ENCODE measurements at regions not wholly inside any gene's neighbourhood (a gene's known extent, or its start where the extent isn't known, plus 50 kb on each side); places are given as distances from the start of the nearest gene placed in this dataset.

DNA sequence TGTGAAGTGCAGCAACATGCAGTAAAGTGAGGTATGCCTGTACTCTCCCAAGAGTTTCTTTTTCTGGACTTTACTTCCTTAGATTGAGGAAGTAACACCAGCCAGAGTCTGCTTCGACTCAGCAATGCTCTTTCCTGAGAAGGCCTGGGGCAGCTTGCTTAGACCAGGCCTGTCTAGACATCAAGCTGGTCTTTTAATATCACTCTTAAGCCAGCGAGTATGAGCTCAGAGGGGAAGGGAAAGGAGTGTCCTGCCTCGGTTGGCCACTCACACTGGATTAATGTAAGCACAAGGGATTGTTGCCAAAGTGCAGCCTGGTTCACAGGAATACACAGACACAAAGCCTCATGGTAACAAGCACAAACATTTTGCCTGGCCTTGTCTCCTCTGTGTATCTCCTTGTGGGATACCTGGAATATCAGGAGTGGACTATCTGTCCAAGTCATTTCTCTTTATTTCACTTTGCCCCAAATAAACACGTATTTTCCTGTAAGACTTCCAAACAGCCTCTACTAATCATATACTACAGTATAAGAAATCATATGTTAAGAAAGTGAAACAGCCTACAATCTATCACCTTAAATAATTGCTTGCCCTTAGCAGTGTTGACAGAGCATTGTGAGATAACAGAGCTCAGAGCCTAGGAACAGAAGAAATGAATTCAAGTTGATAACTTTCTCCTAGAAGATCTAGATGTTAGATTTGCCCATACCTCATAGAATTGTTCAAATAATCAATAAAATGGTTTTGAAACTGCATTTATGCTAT lies 121.2 kb upstream of the DAAM1 start:
- DNase-seq, result no peak

DNA sequence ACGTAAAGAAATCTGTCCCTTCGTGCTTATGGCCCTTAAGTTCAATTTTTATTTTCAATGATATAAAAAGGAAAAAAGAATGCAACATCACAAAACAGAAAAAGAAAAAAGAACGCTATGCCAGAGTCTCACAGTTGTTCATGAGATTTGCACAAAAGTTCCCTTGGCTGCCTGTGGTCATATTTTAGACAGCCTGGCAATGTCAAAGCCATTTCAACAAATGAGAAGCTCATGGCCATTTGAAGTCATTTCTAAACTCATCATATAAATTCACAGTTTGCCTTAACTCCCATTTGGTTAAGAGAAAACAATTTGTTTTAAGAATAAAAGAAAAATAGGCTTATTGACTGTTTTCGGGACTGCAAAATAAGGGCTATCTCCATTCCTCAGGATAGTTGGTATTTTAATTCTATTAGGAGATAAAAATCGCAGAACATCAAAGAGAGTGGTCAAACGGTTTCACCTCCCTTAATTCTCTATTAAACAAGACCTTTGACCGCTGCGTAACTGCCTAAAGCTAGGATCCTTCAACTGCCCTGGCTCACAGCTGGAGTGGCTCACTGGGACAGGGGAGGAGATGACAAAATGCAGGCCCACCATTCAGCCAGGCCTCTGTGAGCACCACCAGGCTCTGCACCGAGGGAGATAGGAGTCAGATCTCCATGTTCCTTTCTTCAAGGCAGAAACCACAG lies 119.2 kb upstream of the DAAM1 start:
- DNase-seq, result no peak

DNA sequence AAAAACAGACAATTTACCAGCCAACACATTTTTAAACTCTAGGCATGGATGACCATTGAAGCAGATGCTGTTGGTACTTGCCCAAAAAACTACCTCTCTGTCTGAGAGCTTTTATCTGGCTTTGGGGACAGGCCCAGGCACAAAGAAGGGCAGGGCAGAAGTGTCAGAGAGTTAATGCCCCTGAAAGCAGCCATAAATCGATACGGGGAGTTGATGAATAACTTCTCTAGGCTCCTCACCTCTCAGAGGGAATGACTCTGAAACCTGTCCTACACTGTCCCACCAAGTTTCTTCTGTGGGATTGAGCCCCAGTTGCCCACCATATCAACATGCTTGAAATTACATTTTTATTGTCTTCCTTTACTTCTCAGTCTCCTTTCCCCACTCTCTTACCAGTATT lies 113.0 kb upstream of the DAAM1 start:
- no peak for DNase-seq

DNA sequence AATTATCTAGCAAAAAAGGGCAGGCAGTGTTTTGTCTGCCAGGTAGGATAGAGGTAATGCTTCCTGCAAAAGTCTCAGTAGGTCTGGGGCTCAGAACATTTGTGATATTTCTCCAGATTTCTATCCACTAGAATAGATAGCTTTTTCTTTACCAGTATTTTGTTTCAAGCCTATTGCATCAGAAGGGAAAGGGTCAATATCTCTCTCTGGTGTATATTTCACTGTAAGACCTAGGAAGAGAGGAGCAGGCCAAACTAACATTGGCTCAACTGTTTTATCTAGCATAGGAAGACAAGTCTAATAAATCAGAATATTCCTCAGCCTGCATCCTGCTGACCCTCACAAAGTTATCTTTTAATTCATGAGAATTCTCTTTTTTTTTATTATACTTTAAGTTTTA lies 106.7 kb upstream of the DAAM1 start:
- no peak for DNase-seq

DNA sequence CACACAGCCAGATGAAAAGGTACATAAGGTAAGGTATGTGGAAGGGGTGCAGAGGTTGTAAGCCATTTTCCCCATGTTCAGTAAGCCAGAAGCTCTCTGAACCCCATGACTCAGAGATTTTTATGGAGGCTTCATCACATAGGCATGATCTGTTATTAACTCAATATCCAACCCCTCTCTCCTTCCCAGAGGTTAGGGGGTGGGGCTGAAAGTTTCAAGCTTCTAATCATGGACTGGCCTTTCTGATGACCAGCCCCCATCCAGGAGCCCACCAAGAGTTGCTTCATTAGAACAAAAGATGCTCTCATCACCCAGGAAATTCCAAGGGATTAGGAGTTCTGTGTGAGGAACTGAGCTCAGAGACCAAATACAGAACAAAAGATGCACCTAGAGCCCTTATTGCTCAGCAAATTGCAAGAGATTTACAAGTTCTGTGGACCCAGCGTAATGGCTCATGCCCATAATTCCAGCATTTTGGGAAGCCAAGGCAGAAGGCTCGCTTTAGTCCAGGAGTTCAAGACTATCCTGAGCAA lies 103.2 kb upstream of the DAAM1 start:
- DNase-seq, result peak; percentile 38

DNA sequence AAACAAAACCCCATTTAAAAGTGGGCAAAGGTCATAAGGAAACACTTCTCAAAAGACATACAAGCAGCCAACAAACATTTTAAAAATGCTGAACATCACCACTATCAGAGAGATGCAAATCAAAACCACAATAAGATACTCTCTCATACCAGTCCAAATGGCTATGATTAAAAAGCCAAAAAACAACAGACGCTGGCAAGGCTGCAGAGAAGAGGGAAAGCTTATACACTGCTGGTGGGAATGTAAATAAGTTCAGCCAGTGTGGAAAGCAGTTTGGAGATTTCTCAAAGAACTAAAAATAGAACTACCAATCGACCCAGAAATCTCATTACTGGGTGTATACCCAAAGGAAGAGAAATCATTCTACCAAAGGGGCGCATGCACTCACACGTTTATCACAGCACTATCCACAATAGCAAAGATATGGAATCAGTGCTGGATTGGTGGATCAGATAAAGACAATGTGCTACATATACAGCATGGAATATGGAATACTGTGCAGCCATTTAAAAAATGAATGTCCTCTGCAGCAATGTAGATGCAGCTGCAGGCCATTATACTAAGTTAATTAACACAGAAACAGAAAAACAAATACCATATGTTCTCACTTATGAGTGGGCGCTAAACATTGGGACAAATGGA lies 102.1 kb upstream of the DAAM1 start:
- peak; percentile 76 for DNase-seq

DNA sequence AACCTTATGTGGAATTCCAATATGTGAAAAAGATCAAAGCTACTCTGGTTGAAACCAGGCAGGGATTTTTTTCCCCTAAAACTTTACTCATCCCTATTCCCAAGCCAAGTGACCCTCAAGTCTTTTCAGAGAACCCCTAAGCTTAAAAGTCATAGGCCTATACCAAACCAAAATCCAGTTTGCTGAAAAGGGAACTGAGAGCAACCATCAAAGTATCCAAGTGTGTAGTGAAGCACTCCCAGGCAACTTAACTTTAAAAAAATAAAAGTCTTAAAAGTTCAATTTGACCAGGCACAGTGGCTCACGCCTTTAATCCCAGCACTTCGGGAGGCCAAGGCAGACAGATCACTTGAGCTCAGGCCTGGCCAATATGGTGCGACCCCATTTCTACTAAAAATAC lies 101.2 kb upstream of the DAAM1 start:
- DNase-seq, result no peak

DNA sequence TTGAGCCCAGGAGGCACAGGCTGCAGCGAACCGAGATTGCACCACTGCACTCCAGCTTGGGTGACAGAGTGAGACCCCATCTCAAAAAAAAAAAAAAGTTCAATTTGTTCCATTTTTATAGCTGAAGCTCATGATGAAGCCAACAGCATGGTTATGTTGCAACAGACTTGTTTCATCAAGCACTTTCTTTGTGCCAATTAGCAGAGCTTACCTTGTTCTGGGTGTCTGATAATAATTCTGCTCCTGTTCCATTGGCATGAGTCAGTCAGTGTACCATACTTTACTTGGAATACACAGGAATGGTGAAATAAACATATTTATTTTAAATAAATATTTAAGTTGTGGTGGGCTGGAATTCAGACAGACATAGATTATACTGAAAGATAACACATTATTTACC lies 100.8 kb upstream of the DAAM1 start:
- no peak for DNase-seq

DNA sequence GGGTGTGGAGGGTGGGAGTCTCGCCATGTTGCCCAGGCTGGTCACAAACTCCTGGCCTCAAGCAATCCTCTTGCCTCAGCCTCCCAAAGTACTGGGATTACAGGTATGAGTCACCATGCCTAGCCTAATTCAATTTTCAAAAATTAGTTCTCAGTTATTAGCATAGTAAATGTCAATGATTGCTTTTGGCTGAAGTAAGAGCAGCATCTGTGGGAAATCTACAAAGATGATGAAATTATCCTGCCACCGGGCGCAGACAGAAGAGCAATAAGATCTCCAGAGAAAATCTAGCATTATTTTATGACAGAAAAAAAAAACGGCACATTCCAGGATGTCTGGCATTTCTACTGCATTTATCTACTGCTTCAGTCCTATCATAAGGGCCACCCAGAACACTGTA lies 97.9 kb upstream of the DAAM1 start:
- DNase-seq, result no peak

DNA sequence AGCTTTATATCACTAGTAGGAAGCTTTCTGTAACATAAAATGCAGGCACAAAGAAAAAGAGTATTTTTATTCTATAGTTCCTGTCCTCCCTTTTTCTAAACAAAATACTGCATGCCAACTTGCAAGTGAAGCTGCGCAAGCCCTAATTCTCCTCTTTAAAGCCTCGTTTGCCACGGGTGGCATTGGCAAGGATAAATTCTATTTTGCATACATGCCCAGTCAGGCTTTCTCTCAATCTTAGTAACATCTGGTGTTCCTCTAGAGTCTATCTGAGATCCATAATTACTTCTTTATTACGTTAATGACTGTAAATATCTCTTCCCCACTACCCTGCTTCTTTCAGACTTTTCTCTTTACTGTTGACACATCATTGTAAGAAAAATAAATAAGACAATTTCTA lies 97.1 kb upstream of the DAAM1 start:
- no peak for DNase-seq

DNA sequence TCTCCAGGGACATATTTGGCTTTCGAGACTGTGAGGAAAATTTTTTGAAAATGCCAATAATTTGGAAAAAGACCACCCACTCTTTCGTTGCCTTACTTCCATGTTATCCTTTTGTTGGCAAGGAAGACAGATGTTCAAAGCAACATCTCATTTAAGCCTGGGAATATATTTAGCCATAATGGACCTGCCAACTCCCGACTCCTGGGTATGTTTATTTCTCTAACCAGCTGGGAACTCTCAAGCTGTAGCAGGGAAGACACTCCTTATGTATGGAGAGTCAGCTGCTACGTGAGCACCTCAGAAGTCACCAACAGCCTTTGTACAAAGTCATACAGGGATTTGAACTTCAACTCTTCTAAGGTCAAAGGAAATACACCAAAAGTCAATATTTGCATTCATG lies 96.5 kb upstream of the DAAM1 start:
- no peak for DNase-seq

DNA sequence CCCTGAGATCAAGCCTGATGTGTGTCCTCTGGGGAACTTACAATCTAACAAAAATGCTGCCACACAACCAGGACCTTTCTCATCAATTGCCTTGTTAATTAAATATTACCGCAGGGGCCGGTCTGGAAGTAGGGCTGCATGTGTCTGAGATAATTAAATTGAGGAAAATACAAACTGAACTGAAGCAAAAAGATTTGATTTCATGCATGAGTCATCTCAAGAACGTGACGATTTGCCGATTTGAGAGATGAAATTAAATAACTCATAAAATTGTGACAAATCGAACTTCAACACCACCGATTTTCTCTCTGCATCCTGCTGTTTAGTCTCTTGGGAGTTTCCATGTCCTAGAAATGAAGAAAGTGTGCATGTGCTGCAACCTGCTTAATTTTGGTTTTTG lies 94.6 kb upstream of the DAAM1 start:
- peak; percentile 26 for DNase-seq

DNA sequence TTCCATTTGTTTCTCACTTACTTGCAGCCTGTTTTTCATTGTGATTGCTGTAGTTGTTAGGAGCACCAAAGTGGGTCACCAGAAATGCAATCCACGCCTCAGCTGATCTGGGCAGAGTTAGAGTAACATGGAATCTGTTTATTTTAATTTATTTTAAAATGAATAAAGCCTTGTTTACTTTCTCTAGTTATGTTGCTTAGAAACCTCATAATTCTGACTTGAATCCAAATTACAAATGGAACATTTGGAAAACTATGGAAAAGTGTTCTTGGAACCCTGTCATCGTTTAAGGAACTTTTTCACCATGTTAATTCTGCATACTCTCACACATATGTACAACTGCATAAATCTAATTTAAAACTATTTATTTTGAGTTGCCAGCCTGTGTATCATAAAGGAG lies 92.2 kb upstream of the DAAM1 start:
- no peak for DNase-seq

DNA sequence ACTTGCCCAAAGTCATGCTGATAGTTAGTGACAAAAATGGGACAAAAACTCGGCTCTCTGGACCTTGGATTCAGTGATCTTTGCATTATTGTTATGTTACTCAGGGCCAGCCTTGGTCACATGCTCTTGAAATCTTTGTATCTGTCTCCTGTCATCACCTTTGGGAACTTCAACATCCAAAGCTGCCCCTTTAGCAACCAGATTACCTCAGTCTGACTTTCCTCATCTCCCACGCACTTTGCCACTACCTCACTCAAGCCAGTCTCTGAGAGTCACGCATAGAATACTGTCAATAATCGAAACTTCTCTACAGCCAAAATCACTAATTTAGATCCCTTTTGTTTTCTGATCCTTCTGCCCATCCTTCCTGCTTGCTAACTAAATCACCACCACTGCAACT lies 90.8 kb upstream of the DAAM1 start:
- peak; percentile 25 for DNase-seq

DNA sequence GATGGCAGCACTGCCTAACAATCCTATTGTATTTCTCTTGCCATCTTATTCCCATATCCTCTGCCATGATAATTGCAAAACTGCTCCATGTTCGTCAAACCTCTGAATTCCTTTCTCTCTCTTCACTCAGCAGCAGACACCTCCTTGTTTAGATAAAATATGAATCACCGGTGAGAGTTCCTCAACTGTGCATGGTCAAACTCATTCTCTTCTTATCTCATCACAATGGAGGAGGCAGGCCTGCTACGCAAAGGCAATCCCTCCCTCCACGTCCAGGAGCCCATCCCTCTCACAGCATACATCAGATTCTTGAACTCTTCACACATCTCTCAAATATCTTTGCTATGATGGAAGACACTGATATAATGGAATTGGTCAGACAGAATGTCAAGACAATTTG lies 90.1 kb upstream of the DAAM1 start:
- peak; percentile 97 for DNase-seq

DNA sequence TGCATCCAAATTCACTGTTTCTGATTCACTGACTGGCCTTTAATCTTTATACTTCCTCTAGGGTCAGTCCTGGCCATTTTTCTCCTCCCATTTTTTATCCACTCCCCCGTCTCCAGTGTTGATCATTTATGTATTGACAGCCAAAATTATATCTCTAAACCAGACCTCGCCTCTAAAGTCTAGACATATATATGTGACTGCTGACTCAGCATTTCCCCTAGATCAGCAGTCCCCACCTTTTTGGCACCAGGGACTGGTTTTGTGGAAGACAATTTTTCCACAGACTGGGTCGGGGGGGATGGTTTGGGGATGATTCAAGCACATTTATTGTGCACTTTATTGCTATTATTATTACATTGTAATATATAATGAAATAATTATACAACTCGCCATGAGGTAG lies 88.3 kb upstream of the DAAM1 start:
- no peak for DNase-seq

DNA sequence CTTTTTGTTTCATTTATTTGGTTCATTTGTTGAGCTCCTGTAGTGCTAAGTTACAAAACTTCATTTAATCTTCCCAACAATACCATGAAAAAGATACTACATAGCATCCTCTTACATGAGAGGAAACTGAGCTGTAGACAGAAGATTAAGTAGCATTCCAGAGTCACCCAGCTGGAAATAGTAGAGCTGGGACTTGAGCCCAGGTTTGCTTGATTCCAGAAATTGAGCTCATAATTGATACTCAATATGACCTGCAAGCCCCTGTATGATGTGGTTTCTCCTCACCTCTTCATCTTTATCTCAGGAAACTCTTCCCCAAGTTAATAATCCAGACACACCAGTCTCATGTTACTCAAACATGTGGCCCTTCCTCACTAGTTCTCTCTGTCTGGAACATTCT lies 87.0 kb upstream of the DAAM1 start:
- DNase-seq, result peak; percentile 53

DNA sequence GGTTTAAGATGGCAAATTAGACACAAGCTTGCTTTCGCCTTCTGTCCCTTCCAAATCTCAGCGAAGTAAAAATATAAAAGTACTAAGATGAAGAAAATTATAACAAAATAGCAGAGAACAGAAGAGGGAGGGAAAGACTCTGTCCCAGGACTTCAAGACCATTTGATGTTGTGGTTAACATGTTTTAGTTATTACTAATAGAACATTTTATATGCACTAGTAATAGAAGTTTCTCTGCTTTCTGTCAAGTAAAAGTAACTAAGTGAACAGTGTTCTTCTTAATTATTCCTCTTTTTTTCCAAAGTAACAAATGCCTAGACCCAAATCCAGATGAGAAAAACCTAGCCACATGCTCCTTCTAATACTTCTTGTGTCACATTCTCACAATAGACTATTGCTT lies 85.1 kb upstream of the DAAM1 start:
- DNase-seq, result peak; percentile 68

DNA sequence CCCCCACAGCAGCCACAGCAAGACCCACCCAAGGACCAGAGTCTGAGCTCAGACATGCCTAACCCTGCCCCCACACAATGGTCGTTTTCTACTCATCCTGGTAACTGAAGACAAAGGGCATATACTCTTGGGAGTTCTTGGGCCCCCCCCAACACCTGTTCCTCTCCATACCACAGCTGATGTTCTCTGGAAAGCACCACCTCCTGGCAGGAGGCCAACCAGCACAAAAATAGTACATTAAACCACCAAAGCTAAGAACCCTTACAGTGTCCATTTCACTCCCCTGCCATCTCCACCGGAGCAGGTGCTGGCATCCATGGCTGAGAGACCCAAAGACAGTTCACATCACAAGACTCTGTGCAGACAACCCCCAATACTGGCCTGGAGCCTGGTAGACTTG lies 80.6 kb upstream of the DAAM1 start:
- DNase-seq, result no peak

DNA sequence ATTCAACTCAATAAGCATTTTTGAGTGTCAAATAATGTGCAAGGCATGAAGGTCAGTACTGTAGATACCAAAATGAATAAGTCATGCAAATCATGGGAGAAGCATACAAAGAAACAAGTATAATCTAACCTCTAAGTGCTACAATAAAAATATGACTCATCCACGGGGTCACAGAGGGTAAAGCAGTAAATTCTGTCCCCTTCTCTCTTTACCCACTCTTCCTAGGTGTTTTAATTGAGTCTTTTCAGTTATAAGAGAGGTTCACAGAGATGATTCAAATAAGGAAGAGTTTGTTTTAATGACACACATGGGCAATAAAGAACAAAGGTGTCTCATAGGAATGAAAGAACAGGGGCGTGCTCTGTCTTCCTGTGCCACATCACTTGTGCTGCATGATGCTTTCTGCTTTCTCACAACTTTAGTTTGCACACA lies 71.5 kb upstream of the DAAM1 start:
- no peak for DNase-seq

DNA sequence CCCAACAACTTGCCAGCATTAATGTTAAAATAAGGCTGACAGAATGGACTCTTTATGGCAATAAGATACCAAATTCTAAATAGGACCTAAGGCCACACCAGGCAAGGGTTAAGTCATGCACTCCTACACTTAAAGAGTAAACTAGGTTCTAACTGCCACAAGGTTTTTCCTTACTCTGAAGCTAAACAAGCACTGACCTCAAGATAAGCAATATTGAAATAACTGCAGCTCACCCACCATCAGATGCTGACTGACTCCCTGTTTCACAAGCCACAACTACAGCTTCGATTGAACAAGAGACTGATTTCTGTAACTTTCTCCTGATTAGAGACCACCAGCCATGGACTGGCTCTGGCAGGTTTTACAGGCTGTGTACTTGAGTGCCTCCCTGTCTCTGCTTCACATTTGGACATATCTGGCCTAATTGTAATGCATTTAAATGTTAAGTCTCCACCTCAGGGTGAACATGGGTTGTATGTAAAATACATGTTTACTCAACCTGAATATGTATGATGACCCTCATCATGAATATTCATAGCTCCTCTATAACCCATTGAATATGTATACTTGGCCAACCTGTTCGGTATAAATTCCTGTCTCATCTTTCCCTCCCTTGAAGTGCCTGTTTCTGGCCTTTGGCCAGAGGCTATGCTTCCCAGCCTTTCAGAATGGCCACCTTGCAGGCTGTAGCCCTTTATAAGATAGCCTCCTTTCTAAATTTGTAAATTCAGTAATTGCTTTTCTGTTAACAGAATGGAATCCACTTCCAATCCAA lies 70.5 kb upstream of the DAAM1 start:
- DNase-seq, result no peak

DNA sequence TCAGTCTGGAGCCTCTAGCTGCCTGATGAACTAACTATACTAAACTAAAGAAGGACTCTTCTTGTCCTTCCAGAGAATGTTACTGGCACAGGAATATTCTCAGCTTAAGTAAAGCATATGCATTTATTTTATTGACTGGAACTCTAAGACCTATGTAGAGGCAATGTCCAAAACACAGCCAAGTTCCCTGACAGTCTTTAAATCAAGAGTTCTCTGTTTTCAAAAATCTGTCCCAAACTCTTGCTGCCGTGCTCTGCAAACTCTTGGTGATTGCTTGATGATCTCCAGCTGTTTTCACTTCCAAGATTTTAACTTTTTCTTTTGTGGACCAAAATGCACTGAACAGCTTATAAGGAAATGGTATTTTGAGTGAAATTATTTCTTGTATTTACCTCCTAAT lies 67.5 kb upstream of the DAAM1 start:
- no peak for DNase-seq

DNA sequence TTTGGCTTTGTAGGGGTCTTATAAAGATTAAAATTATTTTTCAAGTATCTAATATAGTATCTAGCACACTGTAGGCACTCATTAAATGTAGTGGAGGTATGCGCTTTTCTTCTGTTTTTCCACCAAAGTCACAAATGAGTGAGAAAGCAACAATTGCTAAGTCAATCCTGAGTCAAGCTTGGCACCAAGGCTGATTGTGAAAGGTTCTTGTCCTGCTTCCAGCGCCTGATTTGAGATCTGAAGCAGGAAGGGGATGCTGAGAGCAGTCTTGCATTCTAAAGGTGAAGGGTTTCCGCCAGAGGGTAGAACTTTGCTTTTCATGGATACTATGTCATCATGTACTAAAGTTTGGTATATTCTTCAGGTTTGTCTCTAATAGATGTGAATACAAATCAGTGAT lies 64.9 kb upstream of the DAAM1 start:
- DNase-seq, result no peak

All from fibroblast of skin of right biceps (primary cell).